ENCODE measurements at regions not wholly inside any gene's neighbourhood (a gene's known extent, or its start where the extent isn't known, plus 50 kb on each side); places are given as distances from the start of the nearest gene placed in this dataset.

GRCh38 chr6:130632277-130632676 lies 194.9 kb upstream of the SMLR1 start:
- peaks cover 2% of the 10 kb centered on the region for H3K9me3 Mint-ChIP-seq
- WGBS, 2 experiments (ENCODE audit: insufficient coverage in 1 of 2, insufficient read length in 1 of 2): 63 to 90% methylated on average over 3 to 9 of the region's 9 CpGs
- no peaks in the 10 kb centered on the region for H3K36me3 Mint-ChIP-seq (ENCODE audit: low read depth)
- Histone ChIP-seq H3K36me3 (ENCODE audit: control insufficient read depth, insufficient read depth, low read length) (no peaks in the 10 kb centered on the region), H3K9me3 (ENCODE audit: control insufficient read depth, low read length) (no peaks in the 10 kb centered on the region), H3K9ac (ENCODE audit: extremely low read depth, low read length, poor library complexity, severe bottlenecking) (no peak overlapping the region), H3K27ac (ENCODE audit: low read depth, low read length) (no peak overlapping the region), H3K27me3 (ENCODE audit: control insufficient read depth, insufficient read depth, low read length, poor library complexity, severe bottlenecking) (no peaks in the 10 kb centered on the region), H3K4me3 (ENCODE audit: low read length) (no peak overlapping the region), H3K4me1 (ENCODE audit: control insufficient read depth, insufficient read depth, low read length) (no peaks in the 10 kb centered on the region)
- TF ChIP-seq CTCF (conservative IDR thresholded peaks at IDR 0.05): no peak
- no peak for DNase-seq
- H3K4me1 Mint-ChIP-seq: peaks cover 7% of the 10 kb centered on the region
- no peak overlapping the region for H3K4me3 Mint-ChIP-seq
- H3K27me3 Mint-ChIP-seq (ENCODE audit: insufficient read depth): no peaks in the 10 kb centered on the region
- no peak overlapping the region for H3K27ac Mint-ChIP-seq

GRCh38 chr6:130632897-130633296 lies 194.3 kb upstream of the SMLR1 start:
- 20 to 47% methylated on average over 1 to 2 of the region's 2 CpGs for WGBS, 2 experiments (ENCODE audit: insufficient coverage in 1 of 2, insufficient read length in 1 of 2)
- Mint-ChIP-seq H3K36me3 (ENCODE audit: low read depth) (no peaks in the 10 kb centered on the region), H3K27me3 (ENCODE audit: insufficient read depth) (no peaks in the 10 kb centered on the region), H3K27ac (no peak overlapping the region), H3K4me1 (peaks cover 7% of the 10 kb centered on the region), H3K4me3 (no peak overlapping the region), H3K9me3 (peaks cover 2% of the 10 kb centered on the region)
- peak; percentile 58 for DNase-seq
- no peak overlapping the region for H3K9ac ChIP-seq (ENCODE audit: extremely low read depth, low read length, poor library complexity, severe bottlenecking)
- H3K9me3 ChIP-seq (ENCODE audit: control insufficient read depth, low read length): no peaks in the 10 kb centered on the region
- TF ChIP-seq CTCF (conservative IDR thresholded peaks at IDR 0.05): no peak
- H3K4me1 ChIP-seq (ENCODE audit: control insufficient read depth, insufficient read depth, low read length): no peaks in the 10 kb centered on the region
- H3K27me3 ChIP-seq (ENCODE audit: control insufficient read depth, insufficient read depth, low read length, poor library complexity, severe bottlenecking): no peaks in the 10 kb centered on the region
- no peaks in the 10 kb centered on the region for H3K36me3 ChIP-seq (ENCODE audit: control insufficient read depth, insufficient read depth, low read length)
- H3K4me3 ChIP-seq (ENCODE audit: low read length): no peak overlapping the region
- H3K27ac ChIP-seq (ENCODE audit: low read depth, low read length): no peak overlapping the region

GRCh38 chr6:130643361-130643760 lies 183.8 kb upstream of the SMLR1 start:
- no peaks in the 10 kb centered on the region for H3K4me1 ChIP-seq (ENCODE audit: control insufficient read depth, insufficient read depth, low read length)
- no peak for DNase-seq
- no peaks in the 10 kb centered on the region for H3K27me3 Mint-ChIP-seq (ENCODE audit: insufficient read depth)
- H3K9ac ChIP-seq (ENCODE audit: extremely low read depth, low read length, poor library complexity, severe bottlenecking): no peak overlapping the region
- H3K27ac Mint-ChIP-seq: no peak overlapping the region
- no peak overlapping the region for H3K4me3 ChIP-seq (ENCODE audit: low read length)
- WGBS, 2 experiments (ENCODE audit: insufficient coverage in 1 of 2, insufficient read length in 1 of 2): 100% methylated on average over 1 of the region's 1 CpG; no CpG with 5 or more reads in 1 of the 2 experiments
- H3K9me3 Mint-ChIP-seq: peaks cover 30% of the 10 kb centered on the region
- TF ChIP-seq CTCF (conservative IDR thresholded peaks at IDR 0.05): no peak
- H3K27ac ChIP-seq (ENCODE audit: low read depth, low read length): no peak overlapping the region
- peaks cover 14% of the 10 kb centered on the region for H3K9me3 ChIP-seq (ENCODE audit: control insufficient read depth, low read length)
- H3K4me3 Mint-ChIP-seq: no peak overlapping the region
- H3K36me3 ChIP-seq (ENCODE audit: control insufficient read depth, insufficient read depth, low read length): no peaks in the 10 kb centered on the region
- no peaks in the 10 kb centered on the region for H3K4me1 Mint-ChIP-seq
- H3K27me3 ChIP-seq (ENCODE audit: control insufficient read depth, insufficient read depth, low read length, poor library complexity, severe bottlenecking): no peaks in the 10 kb centered on the region
- peaks cover 4% of the 10 kb centered on the region for H3K36me3 Mint-ChIP-seq (ENCODE audit: low read depth)
